H4 (cell line): ENCODE measurements at regions not wholly inside any gene's neighbourhood (a gene's known extent, or its start where the extent isn't known, plus 50 kb on each side); places are given as distances from the start of the nearest gene placed in this dataset.
"Not testable (repeated sequence)": the region's sequence is repeated elsewhere in the genome, so short reads cannot be mapped to it uniquely, and the experiment has no call there.

ENCODE experiments used
- DNase-seq: peaks from one replicate; pipeline ENCODE4 v3.0.0-alpha.2; 2015; ENCODE audit warnings: low spot score

DNA sequence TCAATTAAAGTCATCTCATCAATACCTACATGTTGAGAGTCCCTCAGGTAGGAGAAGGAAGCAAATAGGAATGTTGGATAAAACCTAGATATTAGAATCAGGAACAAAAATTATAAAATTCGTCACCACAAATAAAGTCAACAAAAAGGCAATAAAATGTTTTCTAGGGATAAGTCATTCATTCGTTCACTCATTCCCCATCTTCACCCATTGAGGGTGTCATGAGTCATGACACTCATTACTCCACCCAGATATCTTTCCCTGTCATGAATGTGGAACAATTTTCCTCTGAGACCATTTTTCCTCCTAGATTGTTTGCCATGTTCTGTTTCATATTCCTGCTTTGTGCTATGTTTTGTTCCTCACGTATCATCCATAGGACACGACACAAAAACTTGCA, 50.9 kb upstream of the OLIG3 start:
- DNase-seq = no peak

DNA sequence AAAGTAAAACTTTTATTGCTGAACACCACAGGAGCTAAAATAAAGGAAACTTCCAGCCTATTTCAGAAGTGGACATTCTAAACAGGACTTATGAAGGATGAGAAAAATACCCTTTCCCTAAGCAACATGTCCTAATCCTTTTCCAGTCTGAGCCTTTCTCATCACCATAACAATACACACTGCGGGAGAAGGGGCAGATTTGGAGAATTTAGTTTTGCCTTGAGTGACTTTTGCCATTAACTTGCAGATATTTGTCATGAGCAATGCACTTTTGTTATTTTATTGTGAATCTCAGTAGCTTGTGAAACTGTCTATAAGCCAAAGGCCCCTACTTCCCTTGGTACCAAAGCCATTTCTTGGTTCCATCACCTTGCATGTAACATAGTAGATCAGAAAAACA, 53.0 kb upstream of the OLIG3 start:
- DNase-seq = no peak

DNA sequence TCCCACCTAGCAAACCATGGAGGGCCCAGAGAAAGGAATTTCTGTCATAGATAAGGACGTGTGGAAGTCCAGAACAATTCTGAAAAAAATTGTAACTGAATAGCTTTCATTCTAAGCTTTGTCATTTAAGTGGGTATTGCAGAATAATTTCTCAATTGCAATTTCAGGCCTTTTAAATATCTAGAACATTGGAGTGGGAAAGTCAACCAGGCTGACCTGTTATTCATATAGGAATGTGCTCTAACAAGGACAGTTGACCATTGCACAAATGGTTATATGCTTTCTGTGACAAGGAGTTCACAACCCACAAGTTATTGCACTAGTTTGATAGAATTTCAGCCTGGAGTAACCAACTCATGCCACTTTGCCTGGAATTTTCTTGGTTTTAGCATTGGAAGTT, 53.4 kb upstream of the OLIG3 start:
- no peak for DNase-seq

DNA sequence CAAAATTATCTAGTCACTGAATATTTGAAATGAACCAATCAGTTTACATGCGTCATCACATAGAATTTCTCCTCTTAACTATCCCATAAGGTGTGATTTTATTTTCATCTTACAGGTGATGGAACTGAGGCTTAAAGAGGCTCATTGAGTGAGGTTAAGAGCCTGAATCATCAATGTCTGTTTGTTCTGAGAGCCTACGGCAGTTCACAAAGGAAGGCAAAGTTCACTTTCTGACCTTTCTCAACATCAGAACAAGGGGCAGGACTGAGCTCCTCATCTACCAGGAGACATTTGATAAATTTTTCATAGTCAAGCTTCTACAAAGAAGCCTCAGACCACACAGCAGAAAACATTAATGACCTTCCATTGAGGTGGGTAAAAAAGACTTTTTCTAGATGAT, 54.9 kb upstream of the OLIG3 start:
- no peak for DNase-seq

DNA sequence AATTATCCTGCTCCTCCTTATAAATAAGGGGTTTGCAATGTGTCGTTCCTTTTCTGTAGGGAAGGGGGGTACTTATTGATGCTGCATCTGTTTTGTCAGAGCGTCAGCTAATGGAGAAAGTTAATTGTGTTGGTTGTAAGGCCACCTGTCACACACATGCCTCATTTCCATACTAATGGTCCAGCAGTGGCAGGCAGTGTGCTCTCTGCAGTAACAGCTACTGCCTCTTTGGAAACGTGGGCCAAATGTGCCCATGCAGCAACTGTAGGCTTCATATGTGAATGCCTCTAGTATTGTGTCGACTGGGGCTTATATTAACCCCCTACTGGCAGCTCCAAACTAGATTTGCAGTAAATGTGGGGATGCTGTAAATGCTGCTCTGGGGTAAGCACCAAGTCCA, 56.3 kb upstream of the OLIG3 start:
- DNase-seq = no peak

DNA sequence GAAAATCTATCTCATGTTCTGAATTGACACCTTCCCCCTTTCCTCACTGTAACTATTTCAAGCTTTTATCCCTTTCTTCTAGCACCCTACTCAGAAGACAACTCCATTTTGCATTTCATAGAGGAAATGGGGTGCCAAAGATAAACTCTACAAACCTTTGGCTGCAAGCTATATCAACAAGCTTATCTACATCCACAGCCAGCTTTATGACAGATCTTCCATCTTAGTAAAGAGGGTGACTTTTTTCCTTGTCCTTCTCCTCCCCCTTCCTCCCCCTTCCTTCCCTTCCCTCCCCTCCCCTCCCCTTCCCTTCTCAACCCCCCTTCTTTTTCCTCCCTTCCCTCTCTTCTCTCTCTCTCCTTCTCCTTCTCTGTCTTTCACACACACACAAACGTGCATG, 58.0 kb upstream of the OLIG3 start:
- no peak for DNase-seq

DNA sequence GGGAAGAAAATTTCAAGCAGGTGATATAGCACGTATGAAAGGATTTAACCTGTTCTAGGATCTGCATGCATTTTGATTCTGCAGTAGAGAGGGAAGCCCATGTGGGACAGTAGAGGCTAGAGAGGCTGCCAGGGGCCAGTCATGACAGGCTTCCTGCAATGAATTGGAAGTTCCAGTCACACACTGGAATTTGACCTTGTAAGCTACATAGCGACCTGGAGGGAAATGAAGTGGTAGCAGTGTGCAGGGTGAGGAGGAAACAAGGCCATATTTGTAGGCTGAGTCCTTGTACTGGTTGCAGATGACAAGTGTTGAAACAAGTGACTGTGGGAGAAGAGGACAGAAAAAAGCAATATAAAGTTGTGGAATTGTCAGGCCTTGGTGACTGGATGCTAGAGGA, 58.6 kb upstream of the OLIG3 start:
- no peak for DNase-seq

DNA sequence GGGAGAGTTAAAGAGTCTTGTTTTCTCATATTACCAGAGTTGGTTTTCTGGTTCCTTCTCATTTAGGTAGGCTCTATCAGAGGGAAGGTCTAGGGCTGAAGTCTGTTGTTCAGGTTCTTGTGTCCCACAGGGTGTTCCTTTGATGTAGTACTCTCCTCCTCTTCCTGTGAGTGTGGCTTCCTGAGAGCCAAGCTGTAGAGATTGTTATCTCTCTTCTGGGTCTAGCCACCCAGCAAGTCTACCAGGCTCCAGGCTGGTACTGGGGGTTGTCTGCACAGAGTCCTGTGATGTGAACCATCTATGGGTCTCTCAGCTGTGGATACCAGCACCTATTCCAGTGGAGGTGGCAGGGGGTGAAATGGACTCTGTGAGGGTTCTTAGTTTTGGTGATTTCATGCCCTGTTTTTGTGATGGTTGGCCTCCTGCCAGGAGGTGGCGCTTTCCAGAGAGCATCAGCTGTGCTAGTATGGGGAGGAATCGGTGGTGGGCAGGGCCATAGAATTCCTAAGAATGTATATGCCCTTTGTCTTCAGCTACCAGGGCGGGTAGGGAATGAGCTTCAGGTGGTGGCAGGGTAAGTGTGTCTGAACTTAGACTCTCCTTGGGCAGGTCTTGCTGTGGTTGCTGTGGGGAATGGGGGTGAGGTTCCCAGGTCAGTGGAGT, 65.5 kb upstream of the OLIG3 start:
- DNase-seq = not testable (repeated sequence)

DNA sequence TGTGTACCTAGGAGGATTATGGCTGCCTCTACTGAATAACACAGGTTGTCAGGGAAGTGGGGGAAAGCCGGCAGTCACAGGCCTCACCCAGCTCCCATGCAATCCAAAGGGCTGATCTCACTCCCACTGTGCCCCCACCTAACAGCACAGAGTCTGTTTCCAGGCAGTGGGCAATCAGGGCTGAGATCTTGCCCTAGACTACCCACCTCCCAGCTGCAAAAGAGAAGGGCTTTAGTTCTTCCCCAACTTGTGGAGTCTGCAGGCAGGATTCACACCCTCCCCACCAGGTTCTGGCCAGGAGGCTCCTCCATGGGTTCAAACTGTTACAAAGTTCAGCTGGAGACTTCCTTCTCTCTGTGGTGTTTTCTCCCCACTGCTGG, 66.0 kb upstream of the OLIG3 start:
- no peak for DNase-seq

DNA sequence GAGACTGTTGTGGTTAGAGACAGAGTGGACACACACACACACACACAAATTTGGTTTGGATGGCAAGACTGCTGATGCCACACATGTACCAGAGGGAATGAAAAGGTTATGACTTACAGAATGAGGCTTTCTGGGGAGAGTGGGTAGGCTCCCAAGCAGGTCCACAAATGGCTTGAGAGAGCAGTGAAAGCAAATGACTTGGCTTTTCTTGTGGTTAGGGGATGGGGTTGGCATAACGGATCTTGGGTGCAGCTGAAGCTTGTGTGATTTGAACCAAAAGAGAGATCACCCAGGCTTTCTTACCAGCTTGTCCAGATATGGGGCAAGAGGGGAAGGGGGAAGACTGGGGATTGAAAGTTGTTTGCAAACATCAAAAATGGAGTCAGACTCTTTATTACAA, 73.9 kb upstream of the OLIG3 start:
- DNase-seq = no peak

DNA sequence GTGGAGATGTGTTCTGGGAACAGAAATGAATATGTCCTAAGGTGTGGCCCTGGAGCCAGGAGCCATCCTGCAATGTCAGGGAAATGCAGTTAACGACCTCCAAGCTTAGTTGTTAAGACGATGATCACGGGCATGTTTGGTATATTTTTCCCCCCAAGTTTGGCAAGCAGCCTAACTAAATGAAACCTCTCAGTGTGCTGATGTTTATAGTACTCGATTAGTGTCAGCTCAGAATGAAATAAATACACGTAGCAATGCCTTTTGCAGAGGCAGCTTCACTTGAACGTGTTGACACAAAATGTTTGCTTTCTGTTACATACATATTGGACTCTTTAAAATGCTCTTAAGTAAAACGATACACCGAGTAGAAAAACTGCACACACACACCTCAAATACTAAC, 76.2 kb upstream of the OLIG3 start:
- no peak for DNase-seq

DNA sequence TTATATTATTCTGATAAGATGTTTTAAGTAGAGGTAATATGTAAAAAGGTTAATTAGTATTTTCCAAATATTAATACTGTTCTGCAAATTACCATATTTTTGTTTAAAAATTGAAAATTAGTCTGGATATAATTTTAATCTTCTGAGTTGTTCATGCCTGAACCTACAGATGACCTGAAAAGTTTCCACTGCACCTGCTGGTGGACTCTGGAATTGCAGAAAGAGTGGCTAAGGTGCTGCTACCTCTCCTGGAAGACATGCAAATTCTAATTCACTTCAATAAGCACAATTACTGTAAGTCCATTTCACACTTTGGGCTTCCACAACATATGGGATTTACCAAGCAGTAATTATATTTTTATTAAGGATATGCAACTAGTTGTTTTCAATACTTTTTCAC, 77.7 kb upstream of the OLIG3 start:
- DNase-seq = peak; percentile 5

DNA sequence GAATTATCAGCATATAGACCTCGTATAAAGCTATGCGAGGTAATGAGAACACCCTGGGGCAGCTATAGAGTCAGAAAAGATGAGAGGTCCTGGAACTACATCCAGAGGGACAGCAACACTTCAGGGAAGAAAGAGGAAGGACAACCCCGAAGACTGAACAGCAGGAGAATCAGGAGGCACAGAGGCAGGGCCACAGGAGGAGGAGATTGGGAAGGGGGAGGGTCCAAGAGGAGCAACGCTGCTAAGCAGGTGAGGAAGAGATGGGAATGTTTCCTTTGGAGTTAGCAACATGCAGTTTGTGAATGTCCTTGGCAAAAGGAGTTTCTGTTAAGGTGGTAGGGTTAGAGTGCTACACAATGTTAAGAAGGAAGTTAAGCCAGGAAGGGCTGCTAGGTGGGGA, 79.5 kb upstream of the OLIG3 start:
- DNase-seq = no peak

DNA sequence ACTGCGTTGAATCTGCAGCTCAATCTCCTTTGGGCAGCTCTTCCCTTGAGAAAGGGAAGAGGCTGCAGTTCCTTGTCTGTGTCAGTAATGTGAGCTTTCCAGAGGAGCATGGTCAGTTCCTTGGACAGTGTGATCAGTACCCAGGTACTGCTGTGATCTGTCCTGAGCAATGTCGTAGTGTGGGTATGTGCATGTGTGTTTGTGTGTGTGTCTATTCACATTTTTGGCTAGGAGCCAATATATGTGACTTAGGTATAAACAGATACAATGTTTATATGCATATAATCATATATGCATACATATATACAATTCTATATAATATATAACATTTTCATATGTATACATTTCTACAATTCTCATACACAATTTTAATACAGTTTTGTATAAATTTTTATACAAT, 85.4 kb upstream of the OLIG3 start:
- DNase-seq = no peak

DNA sequence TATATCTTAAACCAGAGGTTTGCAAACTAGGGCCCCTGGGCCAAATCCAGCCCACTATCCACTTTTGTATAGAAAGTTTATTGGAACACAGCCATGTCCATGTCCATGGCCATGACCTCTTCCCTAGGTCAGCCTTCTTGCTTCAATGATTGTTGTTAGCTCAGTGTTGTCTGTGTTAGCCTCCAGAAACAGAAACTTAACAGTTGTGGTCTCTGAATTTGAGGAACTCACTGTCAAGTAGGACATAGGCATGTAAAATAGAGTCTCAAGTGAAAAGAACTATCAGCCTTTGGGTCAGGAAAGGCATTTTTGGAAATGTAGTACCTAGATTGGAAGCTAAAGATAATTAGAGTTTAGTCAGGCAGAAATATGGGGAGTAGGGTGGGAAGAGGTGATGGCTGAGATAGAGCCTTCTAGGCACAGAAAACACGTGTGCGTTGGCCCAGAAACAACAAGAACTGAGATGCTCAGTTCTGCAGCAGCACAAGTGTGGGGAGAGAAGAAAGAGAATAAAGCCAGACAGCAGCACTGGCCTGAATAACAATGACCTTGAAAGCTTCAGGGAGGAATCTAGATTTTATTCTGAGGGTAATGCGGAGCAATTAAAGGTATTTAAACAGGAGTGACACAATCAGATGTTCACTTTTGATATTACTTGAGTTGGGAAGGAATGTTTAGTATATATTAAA, 87.0 kb upstream of the OLIG3 start:
- no peak for DNase-seq

DNA sequence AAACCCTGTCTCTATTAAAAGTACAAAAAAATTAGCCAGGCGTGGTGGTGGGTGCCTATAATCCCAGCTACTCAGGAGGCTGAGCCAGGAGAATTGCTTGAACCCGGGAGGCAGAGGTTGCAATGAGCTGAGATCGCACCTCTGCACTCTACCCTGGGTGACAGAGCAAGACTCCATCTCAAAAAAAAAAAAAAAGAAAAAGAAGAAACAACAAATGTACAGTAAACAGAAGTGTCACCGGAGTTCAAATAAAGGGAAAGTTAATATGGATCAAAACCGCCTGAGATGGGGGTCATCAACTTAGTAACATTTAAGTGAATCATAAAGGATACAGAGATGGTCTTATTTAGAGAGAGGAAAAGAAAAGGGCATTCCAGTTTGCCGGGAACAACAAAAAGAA, 89.3 kb upstream of the OLIG3 start:
- DNase-seq = not testable (repeated sequence)

DNA sequence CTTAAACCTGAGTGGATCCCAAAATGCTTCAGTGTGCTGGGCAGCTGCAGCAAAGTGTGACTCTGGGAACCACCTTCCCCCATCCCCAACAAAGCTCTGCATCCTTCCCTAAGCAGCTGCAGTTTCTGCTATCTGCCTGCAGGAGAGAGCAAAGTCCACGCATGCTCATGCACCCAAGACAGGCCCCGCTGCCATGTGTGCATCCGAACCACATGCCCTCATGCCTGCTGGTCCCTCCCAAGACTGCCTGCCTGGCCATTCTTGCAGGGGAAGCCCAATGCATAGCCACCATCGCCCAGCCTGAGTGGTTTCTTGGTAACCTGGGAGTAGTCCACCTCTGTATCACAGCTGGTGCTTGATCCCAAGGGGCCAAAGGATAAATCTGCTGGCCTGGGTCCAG, 94.3 kb upstream of the OLIG3 start:
- no peak for DNase-seq

DNA sequence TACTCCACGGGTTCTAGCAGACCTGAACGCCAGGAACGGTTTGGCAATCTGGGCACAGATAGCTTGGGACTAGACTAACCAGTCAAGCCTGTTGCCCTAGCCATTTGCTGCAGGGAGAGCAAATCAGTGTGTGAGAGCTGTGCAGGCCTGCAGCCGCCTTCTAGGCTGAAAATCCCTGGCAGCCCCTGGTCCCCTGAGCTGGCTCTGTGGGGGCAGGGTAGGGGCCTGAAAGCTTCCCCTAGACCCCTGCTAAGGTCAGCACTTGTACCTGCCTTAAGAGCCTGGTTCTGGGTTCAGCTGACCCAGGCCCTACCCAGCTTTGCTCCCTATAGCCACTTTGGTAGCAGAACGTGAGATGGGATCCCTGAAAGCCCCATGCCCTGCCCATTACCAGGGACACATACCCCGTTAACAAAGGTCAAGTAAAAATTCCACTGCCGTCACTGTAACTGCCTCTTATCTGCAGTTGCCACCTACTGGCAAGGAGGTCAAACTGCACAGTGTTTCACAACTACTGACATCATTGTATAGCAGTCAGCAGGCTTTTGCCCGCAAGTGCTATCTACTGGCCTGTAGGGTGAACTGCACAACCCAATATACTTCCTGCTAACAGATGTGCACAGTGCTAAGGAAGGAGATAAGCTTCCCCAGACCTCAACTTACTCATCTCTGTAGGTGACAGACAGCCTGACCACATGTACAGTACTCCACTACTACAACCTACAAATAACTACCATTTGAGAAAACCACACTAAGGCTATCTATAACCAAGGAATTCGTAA, 95.1 kb upstream of the OLIG3 start:
- peak; percentile 91 for DNase-seq

DNA sequence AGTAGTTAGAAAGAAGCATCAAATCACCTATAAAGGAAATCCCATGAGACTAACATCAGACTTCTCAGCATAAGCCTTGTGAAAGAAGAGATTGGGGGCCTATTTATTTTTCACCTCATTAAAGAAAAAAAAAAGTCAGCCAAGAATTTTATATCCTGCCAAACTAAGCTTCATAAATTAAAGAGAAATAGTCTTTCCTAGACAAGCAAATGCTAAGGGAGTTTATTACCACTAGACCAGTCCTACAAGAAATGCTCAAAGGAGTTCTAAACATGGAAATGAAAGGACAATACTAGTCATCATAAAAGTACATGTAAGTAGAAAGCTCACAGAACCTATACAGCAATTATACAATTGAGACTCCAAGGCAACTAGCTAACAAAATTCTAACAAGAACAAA, 96.5 kb upstream of the OLIG3 start:
- no peak for DNase-seq

DNA sequence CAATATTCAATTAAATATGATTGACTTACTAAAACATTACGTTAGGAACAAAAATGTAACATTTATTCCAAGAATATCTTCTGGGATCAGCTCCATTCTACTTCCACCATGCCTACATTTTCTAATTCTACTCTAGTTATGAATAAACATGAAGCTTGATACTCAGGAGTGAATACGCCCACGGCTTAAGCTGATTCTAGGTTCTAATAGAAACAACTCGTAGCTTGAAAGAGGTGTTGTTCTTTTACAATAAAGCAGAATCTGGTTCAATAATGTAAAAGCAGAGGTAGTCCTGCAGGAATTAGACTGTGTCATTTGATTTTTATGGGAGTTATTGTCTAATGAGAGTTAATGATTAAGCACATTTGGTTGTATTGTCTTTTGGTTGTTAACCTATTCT, 107.3 kb upstream of the OLIG3 start:
- DNase-seq = no peak

DNA sequence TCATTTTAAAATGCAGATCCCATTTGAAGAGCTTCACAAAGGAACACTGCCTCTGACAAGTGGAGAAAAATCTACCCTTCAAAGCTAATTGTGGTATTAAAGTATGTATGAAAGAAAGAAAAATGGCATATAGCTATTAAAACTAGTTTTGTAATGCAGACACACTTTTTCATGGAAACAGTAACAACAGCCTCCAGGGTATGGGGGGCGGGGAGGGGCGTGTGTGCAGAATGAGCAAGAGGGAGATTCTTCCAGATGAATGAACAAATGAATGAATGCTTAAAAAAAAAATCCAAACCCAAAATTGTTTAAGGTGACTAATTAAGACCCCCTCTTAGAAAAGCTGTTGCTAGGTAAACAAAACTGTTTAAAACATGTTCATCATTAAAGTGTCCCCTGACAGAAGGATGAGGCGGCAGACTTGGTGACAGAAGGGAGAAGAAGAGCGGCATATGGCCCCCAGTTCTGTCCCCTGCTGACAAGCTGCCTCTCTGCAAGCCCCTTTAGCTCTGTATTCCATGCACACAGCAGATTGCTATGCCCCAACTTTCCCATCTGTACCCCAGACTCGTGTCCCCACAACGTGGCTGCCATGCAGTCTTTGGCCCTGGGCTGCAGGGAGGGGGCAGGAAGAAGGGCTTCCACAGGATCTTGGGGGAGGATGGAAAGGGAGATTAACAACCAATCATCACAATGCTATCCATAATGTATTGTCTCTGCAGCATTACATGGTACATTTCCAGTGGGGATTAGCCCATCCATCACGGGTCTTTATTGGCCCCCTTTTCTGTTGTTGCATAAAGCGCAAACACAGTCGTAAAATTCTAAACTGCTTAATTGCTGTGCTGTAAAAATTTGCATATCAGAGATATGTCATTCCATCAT, 108.4 kb upstream of the OLIG3 start:
- no peak for DNase-seq

DNA sequence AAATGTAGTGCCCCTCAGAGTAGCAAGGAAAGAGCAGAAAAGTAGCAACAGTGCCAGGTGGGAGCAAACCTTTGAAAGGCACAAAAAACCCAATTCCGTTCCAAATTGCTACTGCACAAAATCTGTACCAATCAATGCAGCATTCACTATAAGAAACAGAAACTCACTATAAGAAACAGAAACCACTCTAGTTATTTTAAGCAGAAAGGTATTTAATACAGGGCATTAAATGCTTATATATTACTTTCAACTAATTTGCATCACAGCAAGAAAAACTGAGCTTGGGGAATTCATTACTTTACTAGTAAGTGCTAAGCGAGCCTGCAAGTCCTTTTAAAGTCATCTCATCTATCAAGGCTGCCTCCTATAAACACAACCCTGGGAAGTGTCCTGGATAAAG, 116.5 kb upstream of the OLIG3 start:
- DNase-seq = no peak
